IPS-15b (cell line): ENCODE measurements at regions not wholly inside any gene's neighbourhood (a gene's known extent, or its start where the extent isn't known, plus 50 kb on each side); places are given as distances from the start of the nearest gene placed in this dataset.
"Not testable (repeated sequence)": the region's sequence is repeated elsewhere in the genome, so short reads cannot be mapped to it uniquely, and the experiment has no call there.

Experiments
- H3K27me3 ChIP-seq: one replicate; pipeline ENCODE4 v1.6.1; 2013; ENCODE audit warnings: low read length; ENCODE audit not compliant: control insufficient read depth, insufficient read depth
- H3K36me3 ChIP-seq: one replicate; pipeline ENCODE4 v1.6.1; 2013; ENCODE audit warnings: low read length; ENCODE audit not compliant: control insufficient read depth, insufficient read depth
- H3K4me1 ChIP-seq: one replicate; pipeline ENCODE4 v1.6.1; 2013; ENCODE audit warnings: mild to moderate bottlenecking, low read length; ENCODE audit not compliant: control insufficient read depth, insufficient read depth
- H3K4me3 ChIP-seq: one replicate; pipeline ENCODE4 v1.5.1; 2013; ENCODE audit warnings: low read depth, low read length
- H3K9ac ChIP-seq: one replicate; pipeline ENCODE4 v1.6.1; 2013; ENCODE audit warnings: low read depth, mild to moderate bottlenecking, low read length
- H3K9me3 ChIP-seq: one replicate; pipeline ENCODE4 v1.6.1; 2013; ENCODE audit warnings: mild to moderate bottlenecking, low read length; ENCODE audit not compliant: control insufficient read depth, insufficient read depth

GRCh38 chr4:167955006-167955405 lies 137.3 kb upstream of the ANXA10 start:
- no peaks in the 10 kb centered on the region for H3K27me3 ChIP-seq
- H3K36me3 ChIP-seq, result no peaks in the 10 kb centered on the region
- H3K9ac ChIP-seq, result no peak overlapping the region
- H3K4me1 ChIP-seq, result no peaks in the 10 kb centered on the region
- H3K9me3 ChIP-seq, result peaks cover 5% of the 10 kb centered on the region
- H3K4me3 ChIP-seq, result no peak overlapping the region

GRCh38 chr4:167956676-167957075 lies 135.7 kb upstream of the ANXA10 start:
- H3K4me3 ChIP-seq, result no peak overlapping the region
- no peak overlapping the region for H3K9ac ChIP-seq
- no peaks in the 10 kb centered on the region for H3K4me1 ChIP-seq
- no peaks in the 10 kb centered on the region for H3K27me3 ChIP-seq
- no peaks in the 10 kb centered on the region for H3K36me3 ChIP-seq
- H3K9me3 ChIP-seq, result peaks cover 5% of the 10 kb centered on the region

GRCh38 chr4:167964766-167965373 lies 127.5 kb upstream of the ANXA10 start:
- no peaks in the 10 kb centered on the region for H3K27me3 ChIP-seq
- no peaks in the 10 kb centered on the region for H3K36me3 ChIP-seq
- H3K9ac ChIP-seq, result no peak overlapping the region
- H3K9me3 ChIP-seq, result no peaks in the 10 kb centered on the region
- H3K4me1 ChIP-seq, result no peaks in the 10 kb centered on the region
- H3K4me3 ChIP-seq, result no peak overlapping the region

- Histone ChIP-seq H3K36me3 (no peaks in the 10 kb centered on the region), H3K4me3 (no peak overlapping the region), H3K4me1 (no peaks in the 10 kb centered on the region), H3K9ac (no peak overlapping the region), H3K9me3 (no peaks in the 10 kb centered on the region), H3K27me3 (no peaks in the 10 kb centered on the region)
Measured at GRCh38 chr4:167966143-167966542, 126.2 kb upstream of the ANXA10 start.

GRCh38 chr4:167973513-167973912 lies 118.8 kb upstream of the ANXA10 start:
- no peaks in the 10 kb centered on the region for H3K9me3 ChIP-seq
- no peaks in the 10 kb centered on the region for H3K36me3 ChIP-seq
- H3K4me1 ChIP-seq, result no peaks in the 10 kb centered on the region
- H3K9ac ChIP-seq, result no peak overlapping the region
- no peak overlapping the region for H3K4me3 ChIP-seq
- H3K27me3 ChIP-seq, result no peaks in the 10 kb centered on the region

GRCh38 chr4:167985565-167985964 lies 106.8 kb upstream of the ANXA10 start:
- Histone ChIP-seq H3K9me3 (no peaks in the 10 kb centered on the region), H3K27me3 (no peaks in the 10 kb centered on the region), H3K36me3 (no peaks in the 10 kb centered on the region), H3K9ac (no peak overlapping the region), H3K4me3 (no peak overlapping the region), H3K4me1 (no peaks in the 10 kb centered on the region)

GRCh38 chr4:167986044-167986443 lies 106.3 kb upstream of the ANXA10 start:
- no peaks in the 10 kb centered on the region for H3K27me3 ChIP-seq
- H3K36me3 ChIP-seq, result no peaks in the 10 kb centered on the region
- H3K9ac ChIP-seq, result no peak overlapping the region
- H3K4me3 ChIP-seq, result no peak overlapping the region
- no peaks in the 10 kb centered on the region for H3K4me1 ChIP-seq
- H3K9me3 ChIP-seq, result no peaks in the 10 kb centered on the region

GRCh38 chr4:167987285-167987684 lies 105.1 kb upstream of the ANXA10 start:
- H3K4me3 ChIP-seq, result no peak overlapping the region
- no peaks in the 10 kb centered on the region for H3K4me1 ChIP-seq
- H3K9ac ChIP-seq, result no peak overlapping the region
- H3K9me3 ChIP-seq, result no peaks in the 10 kb centered on the region
- no peaks in the 10 kb centered on the region for H3K36me3 ChIP-seq
- no peaks in the 10 kb centered on the region for H3K27me3 ChIP-seq

GRCh38 chr4:167989815-167990214 lies 102.5 kb upstream of the ANXA10 start:
- H3K9me3 ChIP-seq, result no peaks in the 10 kb centered on the region

GRCh38 chr4:168008112-168008511 lies 84.2 kb upstream of the ANXA10 start:
- H3K4me1 ChIP-seq, H3K9me3 ChIP-seq, H3K27me3 ChIP-seq, H3K4me3 ChIP-seq, H3K36me3 ChIP-seq, H3K9ac ChIP-seq: not testable (repeated sequence)

More at GRCh38 chr4:167989815-167990214, 102.5 kb upstream of the ANXA10 start:
- H3K9ac ChIP-seq, result no peak overlapping the region
- H3K36me3 ChIP-seq, result no peaks in the 10 kb centered on the region
- no peak overlapping the region for H3K4me3 ChIP-seq
- no peaks in the 10 kb centered on the region for H3K27me3 ChIP-seq
- no peaks in the 10 kb centered on the region for H3K4me1 ChIP-seq

- Histone ChIP-seq H3K9me3 (no peaks in the 10 kb centered on the region), H3K4me1 (no peaks in the 10 kb centered on the region), H3K9ac (no peak overlapping the region), H3K27me3 (no peaks in the 10 kb centered on the region), H3K4me3 (no peak overlapping the region), H3K36me3 (no peaks in the 10 kb centered on the region)
Measured at GRCh38 chr4:168019019-168019651, 73.2 kb upstream of the ANXA10 start.

GRCh38 chr4:168019921-168020320 lies 72.4 kb upstream of the ANXA10 start:
- no peaks in the 10 kb centered on the region for H3K27me3 ChIP-seq
- H3K9ac ChIP-seq, result no peak overlapping the region
- no peaks in the 10 kb centered on the region for H3K4me1 ChIP-seq
- no peaks in the 10 kb centered on the region for H3K9me3 ChIP-seq
- H3K36me3 ChIP-seq, result no peaks in the 10 kb centered on the region
- no peak overlapping the region for H3K4me3 ChIP-seq
